Activated CD4-positive, alpha-beta T cell treated with anti-CD3 and anti-CD28 coated beads, Interleukin-2, amount 50 U/mL, for 1 hour (primary cell): ENCODE measurements at regions not wholly inside any gene's neighbourhood (a gene's known extent, or its start where the extent isn't known, plus 50 kb on each side); places are given as distances from the start of the nearest gene placed in this dataset.
A peak's percentile ranks its signal among the peaks of the same experiment; 100 is the strongest.

Experiments used
- DNase-seq: peaks from one replicate; pipeline ENCODE4 v3.0.0-alpha.2; 2020

GRCh38 chr13:21822029-21822428 lies 151.2 kb downstream of the FGF9 start:
- no peak for DNase-seq

- DNase-seq = no peak
These were observed 152.5 kb downstream of the FGF9 start for GRCh38 chr13:21823416-21823815.

- DNase-seq = no peak
These were observed 153.1 kb downstream of the FGF9 start for GRCh38 chr13:21823949-21824348.

- DNase-seq = no peak
These were observed 154.3 kb downstream of the FGF9 start for GRCh38 chr13:21825186-21825585.

- no peak for DNase-seq
These were observed 154.9 kb downstream of the FGF9 start for GRCh38 chr13:21825801-21826200.

GRCh38 chr13:21826214-21827015 lies 155.5 kb downstream of the FGF9 start:
- DNase-seq = no peak

GRCh38 chr13:21831654-21832324 lies 160.9 kb downstream of the FGF9 start:
- no peak for DNase-seq

- no peak for DNase-seq
These were observed 163.0 kb downstream of the FGF9 start for GRCh38 chr13:21833921-21834320.

- DNase-seq = no peak
These were observed 163.6 kb downstream of the FGF9 start for GRCh38 chr13:21834521-21834920.

- no peak for DNase-seq
These were observed 166.4 kb downstream of the FGF9 start for GRCh38 chr13:21837288-21837687.

- DNase-seq = no peak
These were observed 167.1 kb downstream of the FGF9 start for GRCh38 chr13:21837841-21838551.

- DNase-seq = no peak
These were observed 175.7 kb downstream of the FGF9 start for GRCh38 chr13:21846605-21847004.

GRCh38 chr13:21849323-21849722 lies 178.4 kb downstream of the FGF9 start:
- DNase-seq = peak; percentile 9

- DNase-seq = no peak
These were observed 179.4 kb downstream of the FGF9 start for GRCh38 chr13:21850013-21851006.

- DNase-seq = no peak
These were observed 181.2 kb downstream of the FGF9 start for GRCh38 chr13:21852043-21852442.

- DNase-seq = no peak
These were observed 182.9 kb downstream of the FGF9 start for GRCh38 chr13:21853779-21854178.

- no peak for DNase-seq
These were observed 197.9 kb downstream of the FGF9 start for GRCh38 chr13:21868823-21869222.

- no peak for DNase-seq
These were observed 200.5 kb downstream of the FGF9 start for GRCh38 chr13:21871382-21871781.

GRCh38 chr13:21871919-21872318 lies 201.0 kb downstream of the FGF9 start:
- no peak for DNase-seq

- DNase-seq = no peak
These were observed 201.9 kb downstream of the FGF9 start for GRCh38 chr13:21872795-21873194.

GRCh38 chr13:21875116-21875515 lies 204.2 kb downstream of the FGF9 start:
- DNase-seq = no peak

GRCh38 chr13:21879263-21879914 lies 208.5 kb downstream of the FGF9 start:
- no peak for DNase-seq
